Right ventricle myocardium inferior (tissue), 1 donor: ENCODE measurements at regions not wholly inside any gene's neighbourhood (a gene's known extent, or its start where the extent isn't known, plus 50 kb on each side); places are given as distances from the start of the nearest gene placed in this dataset.
A peak's percentile ranks its signal among the peaks of the same experiment; 100 is the strongest.
"Not testable (repeated sequence)": the region's sequence is repeated elsewhere in the genome, so short reads cannot be mapped to it uniquely, and the experiment has no call there.

ENCODE experiments used
- ATAC-seq: fragments of 200-7000 bp; cut with Tn5 transposase; one replicate; pipeline ENCODE4 v1.9.1; 2020; ENCODE audit warnings: mild to moderate bottlenecking, moderate library complexity
- DNase-seq: peaks from one replicate; pipeline ENCODE4 v3.0.0; 2021; ENCODE audit errors: missing footprints
- intact Hi-C: fragments of 100-400 bp; cut with DNase I; formaldehyde crosslinking; loops from one replicate; pipeline ENCODE4 v1.11.0; 2022
- donor health status: DM: no; HTN: yes; CAD: no; lungs with severe emphysema.

DNA sequence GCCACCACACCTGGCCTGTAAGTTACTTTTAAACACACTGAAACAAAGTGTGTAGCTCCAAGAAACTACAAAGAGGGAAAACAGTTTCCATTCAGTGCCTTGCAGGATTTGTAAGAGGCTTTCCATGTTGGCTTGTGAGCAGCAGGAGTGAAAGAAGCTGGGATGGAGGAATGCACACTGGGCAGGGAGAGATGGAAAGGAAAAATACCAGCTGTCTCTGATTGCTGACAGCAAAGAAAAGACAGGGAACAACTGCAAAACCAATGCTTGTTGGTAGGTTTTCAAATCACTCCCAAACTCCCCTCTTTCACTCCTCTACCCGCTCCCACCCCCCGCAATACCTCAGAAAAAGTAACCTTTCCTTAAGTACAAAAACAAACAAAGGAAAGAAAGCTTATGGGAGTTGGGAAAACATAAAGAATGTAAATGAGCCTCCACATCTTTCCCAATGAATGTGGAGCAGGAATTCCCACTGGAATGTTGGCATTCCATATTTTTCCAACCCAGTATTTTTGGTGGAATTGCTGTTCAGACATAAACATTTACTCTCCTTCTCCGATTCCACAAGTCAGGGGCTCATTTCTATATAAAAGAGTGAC lies 166.1 kb downstream of the THBS2 start:
- intact Hi-C loops, result no loop called here
- DNase-seq (no peak), ATAC-seq (peak; percentile 48)

DNA sequence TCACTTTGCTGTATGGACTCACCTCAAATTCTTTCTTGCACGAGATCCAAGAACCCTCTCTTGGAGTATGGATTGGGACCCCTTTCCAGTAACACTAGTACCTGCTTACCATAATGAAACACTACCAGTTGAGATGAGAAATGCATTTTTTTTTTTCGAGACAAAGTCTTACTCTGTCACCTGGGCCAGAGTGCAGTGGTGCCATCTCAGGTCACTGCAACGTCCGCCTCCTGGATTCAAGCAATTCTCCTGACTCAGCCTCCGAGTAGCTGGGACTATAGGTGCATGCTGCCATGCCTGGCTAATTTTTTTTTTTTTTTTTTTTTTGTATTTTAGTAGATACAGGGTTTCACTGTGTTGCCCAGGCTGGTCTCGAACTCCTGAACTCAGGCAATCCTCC lies 167.0 kb downstream of the THBS2 start:
- ATAC-seq, intact Hi-C loops, DNase-seq: not testable (repeated sequence)

DNA sequence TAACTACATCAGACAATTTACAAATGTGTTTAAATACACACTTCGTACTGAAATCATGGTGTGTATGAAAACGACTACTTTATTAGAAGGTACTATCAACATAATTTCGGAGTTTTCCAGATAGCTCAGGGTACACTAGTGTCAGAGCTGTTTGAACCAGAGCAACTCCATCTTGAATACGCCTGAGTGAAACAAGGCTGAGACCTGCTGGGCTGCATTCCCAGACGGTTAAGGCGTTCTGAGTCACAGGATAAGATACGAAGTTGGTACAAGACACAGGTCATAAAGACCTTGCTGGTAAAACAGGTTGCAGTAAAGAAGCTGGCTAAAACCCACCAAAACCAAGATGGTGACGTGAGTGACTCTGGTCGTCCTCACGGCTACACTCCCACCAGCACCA lies 167.6 kb downstream of the THBS2 start:
- no peak for ATAC-seq
- no peak for DNase-seq
- intact Hi-C loops, result no loop called here

DNA sequence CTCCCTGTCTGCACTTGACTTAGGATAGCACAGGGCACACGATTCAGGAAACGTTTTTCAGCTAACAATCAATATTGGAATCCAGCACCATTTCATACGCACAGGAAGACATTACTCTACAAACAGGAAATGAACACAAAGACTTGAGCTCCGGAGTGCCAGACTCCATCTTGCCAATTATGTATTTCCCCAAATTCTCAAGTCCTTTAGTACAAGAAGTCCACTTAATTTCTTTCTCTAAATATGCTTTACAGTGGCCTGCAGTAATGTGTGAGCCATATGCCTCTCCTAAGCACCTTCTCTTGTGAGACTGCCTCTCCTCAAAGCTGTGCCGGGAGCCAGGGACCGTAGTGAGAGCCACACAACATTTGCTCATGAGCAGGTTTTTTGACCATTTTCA lies 168.2 kb downstream of the THBS2 start:
- DNase-seq (no peak), ATAC-seq (no peak)
- intact Hi-C loops, result no loop called here

DNA sequence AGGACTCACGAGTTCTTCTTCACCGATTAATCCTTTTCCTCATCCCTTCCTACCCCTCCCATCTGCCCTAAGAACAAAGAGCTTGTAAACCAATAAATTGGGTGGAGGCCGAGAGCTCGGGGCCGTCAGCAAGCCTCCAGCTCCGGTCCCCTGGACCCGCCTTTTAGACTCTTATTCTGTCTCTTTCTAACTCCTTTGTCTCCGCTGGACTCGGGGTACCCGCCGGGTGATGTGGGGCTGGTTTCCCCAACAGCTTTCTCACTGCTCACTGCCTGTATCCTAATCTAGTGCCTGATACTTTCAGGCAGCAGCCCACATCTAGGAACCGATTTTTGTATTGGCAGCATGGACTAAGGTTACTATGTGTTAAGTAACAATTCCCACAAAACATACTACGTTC lies 169.1 kb downstream of the THBS2 start:
- ATAC-seq, intact Hi-C loops, DNase-seq: not testable (repeated sequence)

DNA sequence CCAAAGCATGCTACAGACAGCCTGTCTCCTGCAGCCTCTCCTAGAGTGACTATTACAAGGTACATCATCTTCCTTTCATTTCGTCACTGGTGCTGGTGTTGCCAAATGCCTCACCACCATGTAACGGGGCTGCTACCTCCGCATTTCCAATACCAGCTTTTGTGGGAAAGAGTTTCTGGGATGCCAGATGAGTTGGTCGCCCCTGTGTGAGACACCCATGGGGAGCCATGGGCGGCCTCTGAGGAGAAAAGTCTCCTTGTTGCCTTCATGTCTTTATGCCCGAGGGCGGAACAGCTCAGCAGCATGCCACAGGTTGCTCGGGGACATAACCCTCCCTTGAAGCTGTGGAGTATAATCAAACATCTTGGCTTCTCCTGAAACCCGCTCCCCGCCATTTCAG lies 169.6 kb downstream of the THBS2 start:
- DNase-seq (no peak), ATAC-seq (no peak)
- intact Hi-C loops, result no loop called here

DNA sequence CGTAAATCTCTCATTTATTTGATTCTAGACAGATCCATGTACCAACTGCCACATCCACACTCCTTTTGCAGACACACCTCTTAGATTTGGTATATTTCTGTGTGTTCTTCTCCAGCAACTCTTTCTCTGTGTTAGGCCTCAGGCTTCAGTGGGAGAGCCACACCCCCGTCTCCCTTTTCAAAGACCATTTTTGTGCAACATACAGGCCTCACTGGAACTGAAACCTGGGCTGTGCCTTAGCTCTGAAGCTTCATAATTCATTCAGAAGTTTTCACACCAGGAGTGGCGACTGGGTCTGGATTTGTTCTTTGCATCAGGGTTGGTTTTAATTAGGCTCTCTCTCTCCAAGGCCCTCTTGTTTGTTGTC lies 170.2 kb downstream of the THBS2 start:
- ATAC-seq (no peak), DNase-seq (no peak)
- intact Hi-C loops, result no loop called here

DNA sequence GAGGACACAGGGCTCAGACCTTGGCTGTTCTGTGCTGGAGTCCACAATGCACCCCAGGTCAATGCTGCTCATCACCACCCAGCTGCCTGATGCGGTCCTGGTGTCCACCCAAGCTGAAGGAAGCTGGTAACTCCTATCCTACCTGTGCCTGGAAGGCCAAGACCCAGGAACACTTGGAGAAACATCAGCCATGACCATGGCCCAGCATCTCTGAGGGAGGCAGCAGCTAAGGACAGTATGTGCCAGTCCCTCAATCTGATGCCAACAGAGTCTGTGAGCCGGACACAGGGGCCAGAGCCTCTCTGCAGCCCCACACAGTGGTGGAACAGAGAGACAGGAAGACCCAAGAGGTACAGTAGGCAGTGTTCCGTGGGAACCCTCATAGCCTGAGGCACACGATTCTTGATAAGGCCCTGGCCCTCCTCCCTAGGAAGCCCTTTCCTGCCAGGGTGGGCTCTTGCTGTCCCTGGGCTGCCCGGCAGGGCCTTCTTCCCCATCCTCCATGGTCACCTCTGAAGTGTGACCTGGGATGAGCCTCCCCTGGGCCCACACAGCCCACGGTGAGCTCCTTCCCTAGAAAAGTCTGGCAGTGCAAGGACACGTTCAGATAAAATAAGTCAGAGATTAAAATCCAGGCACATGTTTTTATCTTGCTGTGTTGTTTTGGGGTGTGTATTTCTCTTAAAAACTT lies 170.7 kb downstream of the THBS2 start:
- intact Hi-C loops, result no loop called here
- DNase-seq, result no peak
- no peak for ATAC-seq

DNA sequence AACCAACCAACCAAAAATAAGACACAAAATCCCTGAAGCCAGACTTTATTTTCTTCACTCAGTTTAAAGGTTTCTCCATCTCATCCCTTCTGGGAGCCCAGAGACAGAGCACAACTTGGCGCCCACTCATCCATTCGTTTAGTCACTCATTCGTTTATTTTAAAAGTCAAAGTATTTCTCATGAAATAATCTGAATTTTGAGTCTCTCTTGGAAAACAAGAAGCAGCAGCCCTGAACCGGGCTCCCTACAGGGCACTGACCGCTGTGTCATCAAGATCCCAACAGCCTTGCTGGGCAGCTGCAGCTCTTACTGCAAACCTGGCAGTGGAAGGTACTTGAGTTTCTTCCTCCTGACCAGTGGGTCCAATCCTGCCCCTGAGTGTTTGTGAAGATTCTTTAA lies 171.6 kb downstream of the THBS2 start:
- ATAC-seq (no peak), DNase-seq (no peak)
- intact Hi-C loops, result no loop called here

DNA sequence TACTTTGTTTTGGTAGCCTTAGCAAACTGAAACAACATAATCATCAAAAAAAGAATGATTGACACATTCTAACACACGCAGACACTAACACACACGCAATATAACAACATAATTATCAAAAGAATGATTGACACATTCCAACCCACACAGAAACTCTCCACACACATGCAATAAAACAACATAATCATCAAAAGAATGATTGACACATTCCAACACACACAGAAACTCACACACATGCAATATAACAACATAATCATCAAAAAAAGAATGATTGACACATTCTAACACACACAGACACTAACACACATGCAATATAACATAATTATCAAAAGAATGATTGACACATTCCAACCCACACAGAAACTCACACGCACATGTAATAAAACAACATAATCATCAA lies 172.4 kb downstream of the THBS2 start:
- ATAC-seq (no peak), DNase-seq (no peak)
- intact Hi-C loops, result no loop called here

DNA sequence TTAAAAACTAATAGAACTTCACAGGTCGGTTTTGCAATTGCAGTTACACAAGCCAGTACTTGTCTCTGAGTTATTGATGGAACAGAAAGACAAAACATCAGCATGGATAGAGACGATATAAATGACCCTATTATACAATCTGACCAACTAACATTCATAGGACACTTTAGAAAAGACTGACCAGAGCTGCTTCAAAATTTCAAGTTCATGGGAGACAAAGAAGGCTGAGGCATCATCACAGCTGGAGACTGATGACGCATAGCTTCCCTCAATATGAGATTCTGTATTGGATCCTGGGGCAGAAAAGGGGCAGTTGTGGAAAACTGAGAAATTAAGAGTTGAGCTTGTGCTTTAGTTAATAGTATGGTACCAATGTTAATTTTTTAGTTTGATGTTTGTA lies 174.0 kb downstream of the THBS2 start:
- intact Hi-C loops, result no loop called here
- DNase-seq (no peak), ATAC-seq (no peak)

DNA sequence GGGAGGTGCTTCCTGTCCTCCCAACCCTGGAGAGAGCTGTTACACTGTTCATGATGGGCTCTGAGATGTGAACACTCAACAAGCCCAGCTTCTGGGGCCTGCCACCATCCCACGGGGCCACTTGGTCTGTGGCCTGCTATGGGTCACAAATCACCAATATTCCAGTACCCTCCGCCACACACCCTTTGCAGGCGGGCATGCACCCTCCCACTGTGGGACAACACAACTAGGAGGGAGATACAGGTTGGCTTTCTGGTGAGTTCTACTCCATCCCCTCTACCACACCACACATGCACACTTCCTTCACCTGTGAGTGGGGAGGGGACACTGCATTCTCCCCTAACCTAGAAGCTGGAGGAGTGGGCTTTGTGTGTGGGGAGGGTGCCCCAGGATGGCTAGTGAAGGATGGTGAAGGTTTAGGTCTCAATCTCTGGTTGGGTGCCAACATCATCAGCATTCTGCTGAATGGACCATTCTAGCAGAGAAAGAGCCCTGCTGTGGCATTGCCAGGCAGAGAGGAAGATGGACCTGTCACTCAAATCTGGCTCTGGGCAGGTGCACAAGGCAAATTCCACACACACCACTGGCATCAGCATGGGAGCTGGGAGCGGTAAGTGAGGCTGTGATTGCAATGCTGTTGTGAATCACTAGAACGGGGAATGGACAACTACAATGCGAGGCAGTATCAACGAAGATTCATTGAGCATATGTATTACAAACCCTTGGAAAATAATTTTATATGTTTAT lies 175.1 kb downstream of the THBS2 start:
- intact Hi-C loops, result no loop called here
- ATAC-seq, result no peak
- DNase-seq, result no peak

DNA sequence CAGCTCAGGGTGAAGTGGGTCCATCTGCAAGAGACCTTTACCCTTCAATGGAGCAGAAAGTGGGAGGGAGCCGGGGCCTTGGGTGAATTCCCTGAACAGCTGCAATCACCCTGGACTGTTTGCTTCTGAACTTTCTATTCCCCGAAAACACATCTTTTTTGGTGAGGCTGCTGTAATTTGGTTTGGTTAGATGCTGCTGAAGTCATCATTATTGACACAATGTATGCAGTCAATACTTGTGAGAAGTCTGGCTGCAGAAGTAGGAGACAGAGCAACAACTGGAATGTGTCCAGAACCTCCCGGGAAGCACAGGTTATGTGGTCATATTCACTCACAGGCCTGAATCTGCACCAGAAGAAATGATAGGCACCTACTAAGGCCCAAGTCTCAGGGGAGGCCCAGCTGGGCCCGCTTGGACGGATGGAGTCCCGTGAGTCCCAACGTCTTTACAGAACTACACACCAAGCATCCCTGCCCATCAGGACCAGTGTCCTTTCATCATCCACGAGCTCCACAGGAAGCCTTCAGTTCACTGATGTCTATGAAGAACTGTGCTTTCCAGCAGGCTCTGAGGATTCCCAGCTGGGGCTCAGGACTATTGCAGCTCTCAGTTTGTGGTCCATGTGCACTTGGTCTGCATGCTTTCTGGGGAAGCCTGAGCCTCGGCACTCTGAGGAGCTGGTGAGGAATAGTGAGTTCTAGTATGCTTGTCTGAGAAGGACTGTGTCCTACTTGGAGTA lies 177.6 kb downstream of the THBS2 start:
- intact Hi-C loops, result no loop called here
- ATAC-seq (no peak), DNase-seq (no peak)

DNA sequence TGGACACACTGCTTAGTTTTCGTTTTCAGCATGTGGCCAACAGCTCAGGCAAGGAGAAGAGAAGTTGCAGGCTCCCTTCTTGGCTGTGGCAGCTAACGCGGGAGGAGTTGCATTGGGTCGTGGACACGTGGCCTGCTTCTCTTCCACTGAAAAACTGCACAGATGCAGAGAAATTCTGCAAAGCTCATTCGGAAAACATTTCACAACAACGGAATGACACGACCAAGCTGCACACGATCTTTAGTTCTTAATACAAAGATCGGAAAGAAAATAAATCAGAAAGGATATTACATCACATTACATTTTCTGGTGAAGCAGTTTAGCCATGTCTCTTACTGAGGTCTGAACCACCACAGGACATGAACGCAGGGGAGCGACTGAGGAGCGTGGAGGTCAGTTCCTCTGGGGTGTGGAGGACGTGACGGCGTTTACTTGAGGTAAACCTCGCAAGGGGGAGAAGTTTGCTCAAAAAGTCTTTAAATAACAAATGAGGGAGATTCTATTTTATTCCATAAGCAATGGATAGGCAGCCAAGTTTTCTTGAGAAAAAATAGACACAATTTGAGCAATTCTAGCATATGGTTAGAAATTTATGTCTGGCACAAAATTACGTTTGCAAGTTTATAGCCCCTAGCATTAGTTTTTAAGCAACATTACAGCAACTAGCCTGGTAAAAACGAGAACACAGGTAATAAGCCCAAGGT lies 178.3 kb downstream of the THBS2 start:
- no peak for DNase-seq
- intact Hi-C loops, result no loop called here
- peak; percentile 75 for ATAC-seq

DNA sequence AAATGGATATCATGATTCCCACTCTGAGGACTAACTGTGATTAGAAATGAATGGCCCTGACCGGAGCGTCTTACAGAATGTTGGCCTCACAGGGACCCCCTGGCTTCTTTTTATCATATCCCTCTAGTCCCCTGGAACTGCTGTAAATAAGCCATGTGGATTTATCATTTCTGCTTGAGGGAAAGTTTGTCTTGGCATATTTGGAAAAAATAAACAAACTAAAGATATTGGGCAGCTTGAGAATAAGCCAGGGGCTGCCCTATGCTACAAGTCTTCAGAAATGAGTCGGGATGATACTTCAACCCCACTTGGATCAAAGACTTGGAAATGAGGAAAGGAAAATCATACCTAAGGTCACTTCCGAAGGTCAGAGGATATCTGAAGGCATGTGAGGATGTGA lies 179.1 kb downstream of the THBS2 start:
- no peak for ATAC-seq
- DNase-seq, result no peak
- intact Hi-C loops, result no loop called here

DNA sequence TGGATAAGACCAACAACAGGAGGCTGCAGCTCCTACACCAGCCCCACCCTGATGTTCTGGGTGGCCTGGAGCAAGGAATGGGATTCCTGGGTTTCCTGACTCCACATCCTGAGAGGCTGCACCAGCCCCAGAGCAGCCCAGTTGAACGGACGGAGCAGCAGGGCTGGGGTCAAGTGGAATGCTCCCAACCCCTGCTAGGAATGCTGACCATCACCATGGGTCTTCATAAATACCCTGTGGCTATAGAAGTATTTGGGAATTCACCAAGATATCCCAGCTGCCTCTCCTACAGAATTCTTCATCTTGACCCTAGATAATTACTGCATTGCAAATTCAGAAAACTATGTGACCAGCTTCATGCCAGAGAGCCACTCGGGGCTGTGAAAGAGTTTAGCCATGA lies 180.3 kb downstream of the THBS2 start:
- DNase-seq (no peak), ATAC-seq (no peak)
- intact Hi-C loops, result no loop called here

DNA sequence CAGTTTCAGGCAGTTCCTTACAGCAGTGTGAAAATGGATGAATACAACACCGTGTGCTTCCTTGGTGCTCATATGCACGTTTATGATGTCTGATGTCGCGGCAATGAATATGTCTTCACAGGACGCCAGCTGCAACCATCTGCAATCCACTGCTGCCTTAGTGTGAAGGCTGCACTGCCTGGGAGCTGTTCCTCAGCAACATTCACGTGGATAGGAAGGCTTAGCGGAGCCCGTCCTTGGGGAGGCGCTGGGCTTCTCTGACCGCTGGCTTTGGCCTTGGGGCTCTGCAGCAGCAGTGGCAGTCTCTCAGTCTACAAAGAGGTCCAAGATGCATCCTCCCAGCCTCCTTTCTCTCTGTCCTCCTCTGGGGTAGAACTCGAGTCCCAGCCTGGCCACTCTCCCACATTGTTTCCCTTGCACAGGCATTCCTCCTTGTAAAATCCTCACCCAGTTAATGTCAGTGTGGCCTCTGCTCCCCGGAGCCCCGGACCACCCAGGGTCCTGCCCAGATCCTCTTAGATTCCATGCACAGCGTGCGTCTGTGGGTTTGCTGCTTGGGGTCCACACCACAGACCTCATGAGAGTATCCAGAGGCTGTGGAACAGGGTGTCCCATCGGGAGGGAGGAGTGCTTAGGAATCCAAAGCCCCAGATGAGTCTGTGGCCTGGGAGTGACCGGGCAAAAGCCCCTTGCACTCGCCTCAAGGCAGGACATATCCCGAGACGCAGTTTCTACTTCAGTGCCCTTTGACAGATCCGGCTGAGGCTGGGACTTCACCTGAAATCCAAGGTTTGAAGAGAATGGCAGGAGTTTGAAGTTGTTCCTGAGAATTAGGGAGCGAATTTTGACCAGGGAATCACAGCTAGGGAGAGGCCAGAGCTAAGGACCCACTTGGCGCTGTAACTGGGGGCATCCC lies 181.3 kb downstream of the THBS2 start:
- intact Hi-C loops, result no loop called here
- DNase-seq (no peak), ATAC-seq (peak; percentile 21)

DNA sequence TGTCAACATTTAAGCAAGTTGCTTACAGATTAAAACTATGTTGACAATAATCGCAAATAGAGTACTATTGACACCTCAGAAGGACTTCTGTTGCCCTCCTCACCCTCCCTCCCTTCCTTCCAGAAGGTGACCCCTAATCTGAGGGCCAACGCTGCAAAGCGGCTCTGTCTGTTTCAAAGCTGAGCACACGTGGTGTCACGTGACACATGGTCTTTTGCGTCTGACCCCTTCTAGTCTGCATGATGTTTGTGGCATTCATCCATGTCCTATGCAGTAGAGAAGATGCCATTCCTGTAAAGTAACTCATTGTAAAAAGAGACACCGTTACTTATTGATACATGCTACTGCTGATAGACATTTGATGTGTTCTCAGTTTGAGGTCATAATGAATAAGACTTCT lies 182.3 kb downstream of the THBS2 start:
- no peak for DNase-seq
- ATAC-seq, result no peak
- intact Hi-C loops, result loop anchor here (2.0 kb wide), 1 partner anchor 119 kb away; no protein-coding TSS in a partner anchor
